Thymus (tissue), 11 donors: ENCODE measurements at regions not wholly inside any gene's neighbourhood (a gene's known extent, or its start where the extent isn't known, plus 50 kb on each side); places are given as distances from the start of the nearest gene placed in this dataset.

Experiments used
- DNase-seq, 9 donors: peaks; one replicate each; pipeline ENCODE4 v3.0.0-alpha.2; 2013; ENCODE audit warnings: low spot score in 9 of 9, low read depth in 6 of 9, missing footprints in 1 of 9
- H3K27ac ChIP-seq, 2 donors: one replicate each; pipeline ENCODE4 v1.5.1; 2013; ENCODE audit warnings: control low read depth in 1 of 2, low read depth in 1 of 2, low read length in 1 of 2, mild to moderate bottlenecking in 1 of 2, moderate library complexity in 1 of 2
- H3K27me3 ChIP-seq, 2 donors: one replicate each; pipeline ENCODE4 v1.5.1; 2013; ENCODE audit warnings: low read length in 1 of 2; ENCODE audit not compliant: control insufficient read depth in 2 of 2, insufficient read depth in 1 of 2
- H3K36me3 ChIP-seq, 2 donors: one replicate each; pipeline ENCODE4 v1.5.1; 2013; ENCODE audit warnings: low read length in 1 of 2, mild to moderate bottlenecking in 1 of 2, moderate library complexity in 1 of 2; ENCODE audit not compliant: control insufficient read depth in 2 of 2, insufficient read depth in 2 of 2
- H3K4me1 ChIP-seq, 2 donors: one replicate each; pipeline ENCODE4 v1.5.1; 2013; ENCODE audit warnings: low read length in 2 of 2; ENCODE audit not compliant: control insufficient read depth in 2 of 2, insufficient read depth in 2 of 2
- H3K4me3 ChIP-seq, 2 donors: one replicate each; pipeline ENCODE4 v1.5.1; 2013; ENCODE audit warnings: low read length in 2 of 2, control low read depth in 1 of 2, mild to moderate bottlenecking in 1 of 2
- H3K9me3 ChIP-seq, 2 donors: one replicate each; pipeline ENCODE4 v1.5.1; 2013; ENCODE audit warnings: low read length in 1 of 2, mild to moderate bottlenecking in 1 of 2; ENCODE audit not compliant: control insufficient read depth in 2 of 2, insufficient read depth in 1 of 2
- WGBS: extraction: QIAGEN DNeasy Blood & Tissue Kit; methylation state at CpG from one replicate; pipeline ENCODE4 v1.1.7; 2013; 5-methylcytosine and 5-hydroxymethylcytosine counted together
- donor health status: healthy.

GRCh38 chr1:219434923-219435297, 178.0 kb downstream of the ZC3H11B start:
- H3K27me3 ChIP-seq, result no peaks in the 10 kb centered on the region
- 86% methylated on average over 2 of the region's 2 CpGs for WGBS
- no peaks in the 10 kb centered on the region for H3K36me3 ChIP-seq

GRCh38 chr1:219434285-219434922, 178.5 kb downstream of the ZC3H11B start:
- Histone ChIP-seq H3K4me3 (no peak overlapping the region), H3K36me3 (no peaks in the 10 kb centered on the region), H3K4me1 (no peaks in the 10 kb centered on the region), H3K9me3 (no peaks in the 10 kb centered on the region), H3K27me3 (no peaks in the 10 kb centered on the region), H3K27ac (no peak overlapping the region)
- WGBS, result 81% methylated on average over 6 of the region's 6 CpGs
- no peak for DNase-seq

More at GRCh38 chr1:219434923-219435297, 178.0 kb downstream of the ZC3H11B start:
- H3K9me3 ChIP-seq, result no peaks in the 10 kb centered on the region
- H3K4me3 ChIP-seq, result no peak overlapping the region
- DNase-seq, result no peak
- no peaks in the 10 kb centered on the region for H3K4me1 ChIP-seq
- no peak overlapping the region for H3K27ac ChIP-seq

- 75% methylated on average over 6 of the region's 6 CpGs for WGBS
- no peak for DNase-seq
Measured at GRCh38 chr1:219433496-219434131, 179.3 kb downstream of the ZC3H11B start.

GRCh38 chr1:219433001-219433400, 179.9 kb downstream of the ZC3H11B start:
- Histone ChIP-seq H3K27me3 (no peaks in the 10 kb centered on the region), H3K9me3 (no peaks in the 10 kb centered on the region), H3K4me3 (no peak overlapping the region), H3K4me1 (no peaks in the 10 kb centered on the region), H3K36me3 (no peaks in the 10 kb centered on the region), H3K27ac (no peak overlapping the region)
- WGBS, result 93% methylated on average over 5 of the region's 5 CpGs
- no peak for DNase-seq

More at GRCh38 chr1:219433496-219434131, 179.3 kb downstream of the ZC3H11B start:
- Histone ChIP-seq H3K4me1 (no peaks in the 10 kb centered on the region), H3K4me3 (no peak overlapping the region), H3K9me3 (no peaks in the 10 kb centered on the region), H3K27me3 (no peaks in the 10 kb centered on the region), H3K27ac (no peak overlapping the region), H3K36me3 (no peaks in the 10 kb centered on the region)

GRCh38 chr1:219432191-219432606, 180.7 kb downstream of the ZC3H11B start:
- no peaks in the 10 kb centered on the region for H3K27me3 ChIP-seq
- no peaks in the 10 kb centered on the region for H3K4me1 ChIP-seq
- no peak for DNase-seq
- H3K4me3 ChIP-seq, result no peak overlapping the region
- no peaks in the 10 kb centered on the region for H3K36me3 ChIP-seq
- WGBS, result 88% methylated on average over 3 of the region's 3 CpGs
- no peak overlapping the region for H3K27ac ChIP-seq
- no peaks in the 10 kb centered on the region for H3K9me3 ChIP-seq

- DNase-seq, result no peak
- H3K4me3 ChIP-seq, result no peak overlapping the region
- no peak overlapping the region for H3K27ac ChIP-seq
- no peaks in the 10 kb centered on the region for H3K36me3 ChIP-seq
- WGBS, result 96% methylated on average over 1 of the region's 1 CpG
- no peaks in the 10 kb centered on the region for H3K9me3 ChIP-seq
- H3K4me1 ChIP-seq, result no peaks in the 10 kb centered on the region
- no peaks in the 10 kb centered on the region for H3K27me3 ChIP-seq
Measured at GRCh38 chr1:219430419-219430818, 182.5 kb downstream of the ZC3H11B start.

GRCh38 chr1:219428651-219429050, 184.3 kb downstream of the ZC3H11B start:
- H3K4me3 ChIP-seq, result no peak overlapping the region
- H3K4me1 ChIP-seq, result no peaks in the 10 kb centered on the region
- DNase-seq, result no peak
- no peaks in the 10 kb centered on the region for H3K27me3 ChIP-seq
- no peak overlapping the region for H3K27ac ChIP-seq
- no peaks in the 10 kb centered on the region for H3K36me3 ChIP-seq
- 95% methylated on average over 5 of the region's 5 CpGs for WGBS
- H3K9me3 ChIP-seq, result no peaks in the 10 kb centered on the region

GRCh38 chr1:219427989-219428388, 184.9 kb downstream of the ZC3H11B start:
- no peaks in the 10 kb centered on the region for H3K27me3 ChIP-seq
- H3K27ac ChIP-seq, result no peak overlapping the region
- no peaks in the 10 kb centered on the region for H3K36me3 ChIP-seq
- no peak for DNase-seq
- WGBS, result 87% methylated on average over 2 of the region's 2 CpGs
- no peaks in the 10 kb centered on the region for H3K9me3 ChIP-seq
- no peak overlapping the region for H3K4me3 ChIP-seq
- H3K4me1 ChIP-seq, result no peaks in the 10 kb centered on the region

GRCh38 chr1:219427403-219427802, 185.5 kb downstream of the ZC3H11B start:
- Histone ChIP-seq H3K4me1 (no peaks in the 10 kb centered on the region), H3K9me3 (no peaks in the 10 kb centered on the region), H3K27me3 (no peaks in the 10 kb centered on the region), H3K27ac (no peak overlapping the region), H3K36me3 (no peaks in the 10 kb centered on the region), H3K4me3 (no peak overlapping the region)
- no peak for DNase-seq
